ENCODE measurements at regions not wholly inside any gene's neighbourhood (a gene's known extent, or its start where the extent isn't known, plus 50 kb on each side); places are given as distances from the start of the nearest gene placed in this dataset.

- TF ChIP-seq CTCF (conservative IDR thresholded peaks at IDR 0.05; ENCODE audit: low read depth, low read length) (no peak), EZH2phosphoT487 (IDR thresholded peaks at IDR 0.05; ENCODE audit: borderline replicate concordance, low read length) (no peak), EZH2 (IDR thresholded peaks at IDR 0.05; ENCODE audit: low read length, unreplicated experiment) (no peak)
Observed at GRCh38 chr2:81703831-81704230, 1399.3 kb upstream of the LRRTM1 start.
